AG09309 (cell line): ENCODE measurements at regions not wholly inside any gene's neighbourhood (a gene's known extent, or its start where the extent isn't known, plus 50 kb on each side); places are given as distances from the start of the nearest gene placed in this dataset.

Experiments used
- DNase-seq: peaks from one replicate; pipeline ENCODE4 v3.0.0-alpha.2; 2010; ENCODE audit warnings: low read depth
- H3K4me3 ChIP-seq: 2 replicates; pipeline ENCODE4 v1.5.1; 2011; ENCODE audit warnings: mild to moderate bottlenecking, low read depth, low read length, moderate library complexity; ENCODE audit not compliant: control insufficient read depth
- CTCF ChIP-seq: IDR thresholded peaks from 2 replicates; pipeline ENCODE4 v1.5.1; 2011; ENCODE audit warnings: mild to moderate bottlenecking, low read depth, low read length, inconsistent platforms; ENCODE audit not compliant: insufficient read depth, control insufficient read depth; ENCODE audit errors: missing control alignments

GRCh38 chr2:104772996-104773395 is 80.9 kb upstream of the POU3F3 start:
- H3K4me3 ChIP-seq, result no peak overlapping the region
- DNase-seq, result no peak
- TF ChIP-seq CTCF, result no peak

GRCh38 chr2:104774631-104775030 is 79.3 kb upstream of the POU3F3 start:
- no peak for DNase-seq
- H3K4me3 ChIP-seq, result no peak overlapping the region
- no peak for TF ChIP-seq CTCF

GRCh38 chr2:104777721-104778120 is 76.2 kb upstream of the POU3F3 start:
- DNase-seq, result no peak
- TF ChIP-seq CTCF, result no peak
- no peak overlapping the region for H3K4me3 ChIP-seq

GRCh38 chr2:104781151-104781550 is 72.8 kb upstream of the POU3F3 start:
- H3K4me3 ChIP-seq, result no peak overlapping the region
- DNase-seq, result no peak
- TF ChIP-seq CTCF, result no peak

GRCh38 chr2:104784264-104784663 is 69.7 kb upstream of the POU3F3 start:
- no peak overlapping the region for H3K4me3 ChIP-seq
- TF ChIP-seq CTCF, result no peak
- DNase-seq, result no peak

- no peak overlapping the region for H3K4me3 ChIP-seq
- no peak for TF ChIP-seq CTCF
- no peak for DNase-seq
These were observed 67.7 kb upstream of the POU3F3 start for GRCh38 chr2:104786204-104786603.

- no peak overlapping the region for H3K4me3 ChIP-seq
- no peak for TF ChIP-seq CTCF
- DNase-seq, result no peak
These were observed 67.1 kb upstream of the POU3F3 start for GRCh38 chr2:104786821-104787220.
